Mesothelial cell of epicardium (in vitro differentiated cells): ENCODE measurements at regions not wholly inside any gene's neighbourhood (a gene's known extent, or its start where the extent isn't known, plus 50 kb on each side); places are given as distances from the start of the nearest gene placed in this dataset.

Source experiments
- DNase-seq, 2 experiments: peaks; one replicate each; pipeline ENCODE4 v3.0.0; 2021; ENCODE audit warnings: low spot score in 2 of 2; ENCODE audit not compliant: unreplicated experiment in 2 of 2
- H3K27ac Mint-ChIP-seq: 2 replicates; pipeline ENCODE4 v1.8.0; 2021; ENCODE audit warnings: mixed read lengths
- H3K27me3 Mint-ChIP-seq: 2 replicates; pipeline ENCODE4 v1.8.0; 2021; ENCODE audit warnings: low read depth, mixed read lengths
- H3K36me3 Mint-ChIP-seq: 2 replicates; pipeline ENCODE4 v1.8.0; 2021; ENCODE audit warnings: mixed read lengths
- H3K4me1 Mint-ChIP-seq: 2 replicates; pipeline ENCODE4 v1.8.0; 2021; ENCODE audit warnings: mixed read lengths
- H3K4me3 Mint-ChIP-seq: 2 replicates; pipeline ENCODE4 v1.8.0; 2021; ENCODE audit warnings: mild to moderate bottlenecking, moderate library complexity, mixed read lengths
- H3K9me3 Mint-ChIP-seq: 2 replicates; pipeline ENCODE4 v1.8.0; 2021; ENCODE audit warnings: mixed read lengths
- TF ChIP-seq, protein P1 (sequence below): fragments of 200-600 bp; sonication (generic); IDR thresholded peaks from one replicate; pipeline ENCODE4 v1.5.0; 2021; ENCODE audit warnings: antibody characterized with exemption; ENCODE audit not compliant: unreplicated experiment

DNA sequence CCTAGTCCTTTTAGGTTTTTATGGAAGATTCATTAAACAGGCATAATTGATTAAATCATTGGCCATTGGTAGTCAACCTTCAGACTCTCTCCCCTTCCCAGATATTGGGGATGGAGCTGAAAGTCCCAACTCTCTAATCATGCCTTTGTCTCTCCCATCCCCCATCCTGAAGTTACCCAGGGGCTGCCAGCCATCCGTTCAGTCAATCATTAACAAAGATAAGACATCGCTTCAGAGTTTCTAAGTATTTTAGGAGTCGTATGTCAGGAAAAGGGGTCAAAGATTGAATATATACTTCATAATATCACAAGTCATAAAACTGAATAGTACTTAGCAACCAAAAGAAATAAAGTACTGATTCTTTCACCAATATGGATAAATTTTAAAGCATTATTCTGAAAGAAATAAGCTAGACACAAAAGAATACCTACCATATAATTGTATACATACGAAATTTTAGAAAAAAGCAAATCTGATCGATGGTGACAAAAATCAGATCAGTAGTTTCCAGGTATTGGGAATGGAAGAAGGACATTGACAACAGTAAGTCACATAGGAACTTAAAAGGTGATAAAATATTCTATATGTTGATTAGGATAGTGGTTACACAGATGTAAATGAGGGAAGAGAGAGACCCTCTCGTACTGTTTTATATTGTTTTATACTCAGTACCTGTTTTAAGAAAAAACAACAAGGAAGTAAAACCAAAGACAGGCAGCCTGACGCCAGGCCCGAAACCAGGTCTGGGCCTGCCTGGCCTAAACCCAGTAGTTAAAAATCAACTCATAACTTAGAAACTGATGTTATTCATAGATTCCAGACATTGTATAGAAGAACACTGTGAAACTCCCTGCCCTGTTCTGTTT, 414.4 kb downstream of the DAD1 start:
- Mint-ChIP-seq H3K4me1 (no peaks in the 10 kb centered on the region), H3K36me3 (no peaks in the 10 kb centered on the region), H3K9me3 (no peaks in the 10 kb centered on the region), H3K4me3 (no peak overlapping the region), H3K27me3 (no peaks in the 10 kb centered on the region), H3K27ac (no peak overlapping the region)
- DNase-seq: no peak
- TF ChIP-seq, protein P1, sequence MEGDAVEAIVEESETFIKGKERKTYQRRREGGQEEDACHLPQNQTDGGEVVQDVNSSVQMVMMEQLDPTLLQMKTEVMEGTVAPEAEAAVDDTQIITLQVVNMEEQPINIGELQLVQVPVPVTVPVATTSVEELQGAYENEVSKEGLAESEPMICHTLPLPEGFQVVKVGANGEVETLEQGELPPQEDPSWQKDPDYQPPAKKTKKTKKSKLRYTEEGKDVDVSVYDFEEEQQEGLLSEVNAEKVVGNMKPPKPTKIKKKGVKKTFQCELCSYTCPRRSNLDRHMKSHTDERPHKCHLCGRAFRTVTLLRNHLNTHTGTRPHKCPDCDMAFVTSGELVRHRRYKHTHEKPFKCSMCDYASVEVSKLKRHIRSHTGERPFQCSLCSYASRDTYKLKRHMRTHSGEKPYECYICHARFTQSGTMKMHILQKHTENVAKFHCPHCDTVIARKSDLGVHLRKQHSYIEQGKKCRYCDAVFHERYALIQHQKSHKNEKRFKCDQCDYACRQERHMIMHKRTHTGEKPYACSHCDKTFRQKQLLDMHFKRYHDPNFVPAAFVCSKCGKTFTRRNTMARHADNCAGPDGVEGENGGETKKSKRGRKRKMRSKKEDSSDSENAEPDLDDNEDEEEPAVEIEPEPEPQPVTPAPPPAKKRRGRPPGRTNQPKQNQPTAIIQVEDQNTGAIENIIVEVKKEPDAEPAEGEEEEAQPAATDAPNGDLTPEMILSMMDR: no peak

DNA sequence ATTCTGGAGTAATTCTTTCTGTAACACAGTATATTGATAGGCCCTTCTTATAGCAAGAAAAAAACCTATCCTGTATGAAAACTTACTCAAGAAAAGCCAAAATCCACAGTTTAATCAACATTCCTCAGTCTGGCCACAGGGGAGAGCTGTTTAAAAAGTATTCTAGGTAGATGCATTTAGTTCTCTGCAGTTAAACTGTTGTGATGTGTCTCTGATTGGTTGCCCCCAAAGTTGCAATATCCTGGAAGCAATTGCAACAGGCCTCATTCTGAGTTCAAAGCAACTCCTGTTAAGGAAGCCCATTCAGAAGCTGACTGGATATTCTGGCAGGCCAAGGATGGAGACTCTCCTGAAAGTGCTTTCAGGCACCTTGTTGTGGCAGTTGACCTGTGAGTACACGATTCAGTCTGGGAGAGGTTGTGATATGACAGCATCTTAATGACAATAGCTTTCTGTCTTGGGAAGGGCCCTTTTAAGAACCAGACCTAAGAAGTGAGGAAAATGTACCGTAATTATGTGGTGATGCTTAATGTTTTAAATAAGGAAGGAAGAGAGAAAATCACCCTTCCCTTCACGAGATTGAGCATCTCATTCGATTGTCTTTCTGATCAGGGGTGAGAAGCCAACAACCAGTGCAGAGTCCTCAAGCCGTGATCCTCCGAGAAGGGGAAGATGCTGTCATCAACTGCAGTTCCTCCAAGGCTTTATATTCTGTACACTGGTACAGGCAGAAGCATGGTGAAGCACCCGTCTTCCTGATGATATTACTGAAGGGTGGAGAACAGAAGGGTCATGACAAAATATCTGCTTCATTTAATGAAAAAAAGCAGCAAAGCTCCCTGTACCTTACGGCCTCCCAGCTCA, 420.7 kb downstream of the DAD1 start:
- no peak overlapping the region for H3K27ac Mint-ChIP-seq
- TF ChIP-seq, protein P1: no peak
- no peak for DNase-seq
- H3K36me3 Mint-ChIP-seq: no peaks in the 10 kb centered on the region
- H3K27me3 Mint-ChIP-seq: no peaks in the 10 kb centered on the region
- H3K4me3 Mint-ChIP-seq: no peak overlapping the region
- no peaks in the 10 kb centered on the region for H3K9me3 Mint-ChIP-seq
- H3K4me1 Mint-ChIP-seq: peaks cover 4% of the 10 kb centered on the region

DNA sequence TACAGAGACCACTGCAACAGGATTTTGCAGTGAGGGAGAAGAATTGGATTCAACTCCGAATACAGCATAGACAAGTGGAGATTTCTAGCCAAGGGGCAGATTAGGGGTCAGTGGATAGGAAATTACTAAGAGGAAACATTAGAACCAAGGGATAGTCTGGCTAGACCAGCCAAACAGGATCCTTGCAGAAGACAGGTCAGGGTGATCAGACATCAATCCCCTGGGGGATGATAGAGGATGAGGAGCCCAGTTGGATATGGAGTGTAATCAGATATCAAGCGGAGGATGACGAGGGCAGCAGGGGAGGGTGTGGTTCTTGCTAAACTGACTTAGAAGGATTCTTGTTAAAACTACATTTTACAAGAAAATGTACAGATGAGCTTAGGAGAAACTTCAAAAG, 424.4 kb downstream of the DAD1 start:
- TF ChIP-seq, protein P1: no peak
- no peak overlapping the region for H3K27ac Mint-ChIP-seq
- H3K4me3 Mint-ChIP-seq: no peak overlapping the region
- no peak for DNase-seq
- peaks cover 4% of the 10 kb centered on the region for H3K4me1 Mint-ChIP-seq
- no peaks in the 10 kb centered on the region for H3K9me3 Mint-ChIP-seq
- no peaks in the 10 kb centered on the region for H3K36me3 Mint-ChIP-seq
- no peaks in the 10 kb centered on the region for H3K27me3 Mint-ChIP-seq

DNA sequence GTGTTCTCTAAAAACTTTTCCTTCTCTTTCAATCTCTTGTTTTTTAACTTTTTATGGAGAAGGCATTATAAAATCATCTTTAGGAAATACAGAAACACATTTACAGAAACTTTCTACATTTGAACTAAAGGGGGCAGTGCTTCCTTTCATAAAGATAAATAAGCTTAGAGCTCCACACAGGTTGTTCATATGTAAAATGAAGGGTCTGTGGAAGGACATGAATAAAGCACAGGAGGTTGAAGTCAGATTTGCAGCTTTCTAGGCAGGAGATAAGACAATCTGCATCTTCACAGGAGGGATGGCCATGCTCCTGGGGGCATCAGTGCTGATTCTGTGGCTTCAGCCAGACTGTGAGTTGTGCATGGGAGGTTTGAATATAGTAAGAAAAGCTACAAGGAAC, 426.0 kb downstream of the DAD1 start:
- no peaks in the 10 kb centered on the region for H3K27me3 Mint-ChIP-seq
- no peak for DNase-seq
- no peak overlapping the region for H3K4me3 Mint-ChIP-seq
- H3K4me1 Mint-ChIP-seq: peaks cover 4% of the 10 kb centered on the region
- H3K9me3 Mint-ChIP-seq: no peaks in the 10 kb centered on the region
- H3K36me3 Mint-ChIP-seq: no peaks in the 10 kb centered on the region
- no peak overlapping the region for H3K27ac Mint-ChIP-seq
- TF ChIP-seq, protein P1: no peak

DNA sequence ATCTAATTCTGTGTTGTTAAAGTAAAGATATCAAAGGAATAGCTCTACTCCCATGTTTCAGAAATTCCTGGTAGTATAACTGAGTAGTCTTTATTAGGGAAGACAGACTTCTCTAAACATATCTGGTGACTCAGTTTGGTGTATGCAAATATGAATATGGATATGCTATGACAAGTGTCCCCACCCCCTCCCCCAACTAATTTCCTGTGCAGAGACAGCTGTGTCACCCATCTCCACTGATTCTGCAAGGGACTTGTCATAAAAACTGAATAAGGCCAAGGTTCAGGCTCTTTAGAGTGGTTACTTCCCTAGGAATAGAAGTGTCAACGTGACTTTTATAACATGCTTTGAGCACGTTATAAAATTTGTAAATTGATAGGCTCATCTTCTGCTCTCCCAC, 429.1 kb downstream of the DAD1 start:
- Mint-ChIP-seq H3K9me3 (no peaks in the 10 kb centered on the region), H3K4me1 (peaks cover 4% of the 10 kb centered on the region), H3K27me3 (no peaks in the 10 kb centered on the region), H3K4me3 (no peak overlapping the region), H3K36me3 (no peaks in the 10 kb centered on the region), H3K27ac (no peak overlapping the region)
- DNase-seq: no peak
- TF ChIP-seq, protein P1: no peak
